ENCODE measurements at regions not wholly inside any gene's neighbourhood (a gene's known extent, or its start where the extent isn't known, plus 50 kb on each side); places are given as distances from the start of the nearest gene placed in this dataset.

GRCh38 chr15:62552444-62552843, 387.4 kb upstream of the C2CD4B start:
- Histone ChIP-seq H3K9me2 (replicated peaks; ENCODE audit: insufficient read depth) (no peaks in the 10 kb centered on the region), H3K4me1 (ENCODE audit: insufficient read depth) (no peaks in the 10 kb centered on the region), H4K20me1 (ENCODE audit: insufficient read depth, poor library complexity, severe bottlenecking) (no peaks in the 10 kb centered on the region), H3K9me3 (ENCODE audit: low read depth) (no peaks in the 10 kb centered on the region), H3K27ac (no peak overlapping the region), H3K36me3 (replicated peaks; ENCODE audit: insufficient read depth, low read depth) (no peaks in the 10 kb centered on the region), H3K4me2 (no peak overlapping the region), H3K79me2 (peaks cover 15% of the 10 kb centered on the region), H2AFZ (no peak overlapping the region), H3K4me3 (no peak overlapping the region), H3K27me3 (no peaks in the 10 kb centered on the region)
- no peak for DNase-seq (ENCODE audit: low spot score)
- TF ChIP-seq EZH2 (IDR thresholded peaks at IDR 0.05; ENCODE audit: borderline replicate concordance) (no peak), EZH2phosphoT487 (IDR thresholded peaks at IDR 0.05; ENCODE audit: low read depth, severe bottlenecking, unreplicated experiment) (no peak)
- TF ChIP-seq, protein P1, sequence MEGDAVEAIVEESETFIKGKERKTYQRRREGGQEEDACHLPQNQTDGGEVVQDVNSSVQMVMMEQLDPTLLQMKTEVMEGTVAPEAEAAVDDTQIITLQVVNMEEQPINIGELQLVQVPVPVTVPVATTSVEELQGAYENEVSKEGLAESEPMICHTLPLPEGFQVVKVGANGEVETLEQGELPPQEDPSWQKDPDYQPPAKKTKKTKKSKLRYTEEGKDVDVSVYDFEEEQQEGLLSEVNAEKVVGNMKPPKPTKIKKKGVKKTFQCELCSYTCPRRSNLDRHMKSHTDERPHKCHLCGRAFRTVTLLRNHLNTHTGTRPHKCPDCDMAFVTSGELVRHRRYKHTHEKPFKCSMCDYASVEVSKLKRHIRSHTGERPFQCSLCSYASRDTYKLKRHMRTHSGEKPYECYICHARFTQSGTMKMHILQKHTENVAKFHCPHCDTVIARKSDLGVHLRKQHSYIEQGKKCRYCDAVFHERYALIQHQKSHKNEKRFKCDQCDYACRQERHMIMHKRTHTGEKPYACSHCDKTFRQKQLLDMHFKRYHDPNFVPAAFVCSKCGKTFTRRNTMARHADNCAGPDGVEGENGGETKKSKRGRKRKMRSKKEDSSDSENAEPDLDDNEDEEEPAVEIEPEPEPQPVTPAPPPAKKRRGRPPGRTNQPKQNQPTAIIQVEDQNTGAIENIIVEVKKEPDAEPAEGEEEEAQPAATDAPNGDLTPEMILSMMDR (IDR thresholded peaks at IDR 0.05; ENCODE audit: poor library complexity) = no peak

GRCh38 chr15:62553911-62554563, 389.0 kb upstream of the C2CD4B start:
- no peaks in the 10 kb centered on the region for H3K9me2 ChIP-seq (replicated peaks; ENCODE audit: insufficient read depth)
- TF ChIP-seq EZH2phosphoT487 (IDR thresholded peaks at IDR 0.05; ENCODE audit: low read depth, severe bottlenecking, unreplicated experiment) = no peak
- TF ChIP-seq, protein P1 (IDR thresholded peaks at IDR 0.05; ENCODE audit: poor library complexity) = no peak
- TF ChIP-seq EZH2 (IDR thresholded peaks at IDR 0.05; ENCODE audit: borderline replicate concordance) = no peak
- 86% methylated on average over 2 of the region's 2 CpGs for WGBS (ENCODE audit: low lambda C conversion rate, missing lambda C conversion rate)

DNA sequence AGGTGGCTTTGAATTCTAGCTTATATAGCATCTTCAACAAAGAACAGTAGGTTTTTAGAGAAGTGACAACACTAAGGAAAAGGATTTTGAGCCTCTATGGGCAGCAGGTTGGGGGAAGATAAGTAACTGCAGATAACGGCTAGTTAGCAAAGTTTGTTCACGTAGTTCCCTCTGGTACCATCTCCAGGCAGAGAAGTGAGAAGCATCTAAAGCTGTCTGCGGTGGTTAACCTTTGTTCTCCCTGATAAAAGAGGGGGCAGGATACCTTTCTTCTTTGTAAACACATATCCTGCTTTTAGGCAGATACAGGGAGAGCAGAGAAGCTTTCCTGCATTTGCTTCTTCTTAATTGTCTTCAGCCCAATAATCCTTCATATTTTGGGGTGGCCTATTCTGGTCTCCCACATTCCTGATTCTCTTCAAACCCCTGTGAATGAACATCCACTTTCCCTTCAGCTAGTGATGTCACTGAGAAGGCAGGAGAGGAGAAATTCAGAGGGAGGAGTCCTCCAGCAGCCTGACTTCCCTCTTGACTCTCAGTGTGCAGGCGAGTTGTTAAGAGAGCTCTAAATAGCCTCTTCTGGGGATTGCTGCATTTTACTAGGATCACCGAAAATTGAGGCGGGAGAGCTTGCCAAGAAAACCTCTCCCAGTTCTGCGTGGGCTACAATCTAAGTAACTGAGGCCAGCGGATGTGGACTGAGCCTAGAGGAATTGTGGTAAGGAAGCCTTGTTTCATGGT, 393.7 kb upstream of the C2CD4B start:
- H3K4me2 ChIP-seq = peak overlapping the region; percentile 4
- H3K4me3 ChIP-seq = no peak overlapping the region
- H2AFZ ChIP-seq = no peak overlapping the region
- no peaks in the 10 kb centered on the region for H3K9me2 ChIP-seq (replicated peaks; ENCODE audit: insufficient read depth)
- H3K9me3 ChIP-seq (ENCODE audit: low read depth) = no peaks in the 10 kb centered on the region
- H4K20me1 ChIP-seq (ENCODE audit: insufficient read depth, poor library complexity, severe bottlenecking) = no peaks in the 10 kb centered on the region
- peaks cover 23% of the 10 kb centered on the region for H3K79me2 ChIP-seq
- TF ChIP-seq, protein P1 (IDR thresholded peaks at IDR 0.05; ENCODE audit: poor library complexity) = no peak
- TF ChIP-seq EZH2phosphoT487 (IDR thresholded peaks at IDR 0.05; ENCODE audit: low read depth, severe bottlenecking, unreplicated experiment) = no peak
- TF ChIP-seq EZH2 (IDR thresholded peaks at IDR 0.05; ENCODE audit: borderline replicate concordance) = no peak
- H3K4me1 ChIP-seq (ENCODE audit: insufficient read depth) = peaks cover 21% of the 10 kb centered on the region
- H3K36me3 ChIP-seq (replicated peaks; ENCODE audit: insufficient read depth, low read depth) = no peaks in the 10 kb centered on the region
- no peak overlapping the region for H3K27ac ChIP-seq
- peak; percentile 35 for DNase-seq (ENCODE audit: low spot score)
- WGBS (ENCODE audit: low lambda C conversion rate, missing lambda C conversion rate) = 39% methylated on average over 8 of the region's 8 CpGs
- no peaks in the 10 kb centered on the region for H3K27me3 ChIP-seq

More at GRCh38 chr15:62553911-62554563, 389.0 kb upstream of the C2CD4B start:
- H3K4me3 ChIP-seq = no peak overlapping the region
- H3K4me1 ChIP-seq (ENCODE audit: insufficient read depth) = peaks cover 2% of the 10 kb centered on the region
- no peak overlapping the region for H3K4me2 ChIP-seq
- peaks cover 16% of the 10 kb centered on the region for H3K79me2 ChIP-seq
- no peak overlapping the region for H3K27ac ChIP-seq
- no peaks in the 10 kb centered on the region for H3K27me3 ChIP-seq
- DNase-seq (ENCODE audit: low spot score) = no peak
- H2AFZ ChIP-seq = no peak overlapping the region
- no peaks in the 10 kb centered on the region for H4K20me1 ChIP-seq (ENCODE audit: insufficient read depth, poor library complexity, severe bottlenecking)
- no peaks in the 10 kb centered on the region for H3K36me3 ChIP-seq (replicated peaks; ENCODE audit: insufficient read depth, low read depth)
- no peaks in the 10 kb centered on the region for H3K9me3 ChIP-seq (ENCODE audit: low read depth)
